ENCODE measurements at regions not wholly inside any gene's neighbourhood (a gene's known extent, or its start where the extent isn't known, plus 50 kb on each side); places are given as distances from the start of the nearest gene placed in this dataset.

DNA sequence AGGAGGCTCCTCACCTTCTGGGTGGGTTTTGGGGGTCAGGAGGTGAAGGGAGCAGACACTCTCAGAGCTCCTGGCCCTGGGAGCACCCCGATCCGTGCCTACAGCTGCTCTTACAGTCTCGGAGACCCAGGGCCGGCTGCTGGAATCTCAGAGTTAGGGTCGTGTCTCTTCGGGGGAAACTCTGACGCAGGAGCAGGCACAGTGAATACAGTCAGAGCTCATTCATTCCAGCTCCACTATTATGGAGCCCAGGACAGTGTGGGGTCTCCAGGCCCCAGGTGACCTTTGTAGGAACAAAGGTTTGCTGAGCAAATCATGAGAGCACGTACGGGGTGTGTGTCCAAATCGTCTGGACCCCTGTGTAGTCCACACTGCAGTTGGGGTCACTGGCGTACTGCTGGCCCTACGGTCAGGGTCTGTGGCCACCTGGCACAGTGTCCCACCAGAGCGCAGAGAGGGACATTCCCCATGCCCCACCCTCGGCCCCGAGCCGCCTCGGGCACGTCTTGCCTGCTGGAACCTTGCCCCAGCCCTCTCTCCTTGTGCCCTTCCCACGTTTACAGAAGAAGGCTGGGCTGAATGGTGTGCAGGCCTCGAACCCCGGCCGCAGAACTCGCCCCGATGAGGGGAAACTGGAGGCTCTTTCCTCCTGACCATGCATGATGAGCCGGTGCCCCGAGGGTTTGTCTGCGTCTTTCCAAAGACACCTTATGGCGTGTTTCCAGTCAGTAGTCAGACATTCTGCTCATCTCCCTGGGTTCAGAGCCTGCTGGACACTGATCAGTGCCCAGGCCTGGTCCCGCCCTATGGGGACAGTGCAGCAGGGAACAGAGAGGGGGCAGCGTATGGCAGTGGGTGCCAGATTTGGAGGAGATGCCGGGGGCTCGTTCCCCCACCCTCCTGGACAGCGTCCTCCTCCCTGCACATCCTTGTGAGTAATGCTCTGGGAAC, 1166.6 kb downstream of the BRD1 start:
- no peaks in the 10 kb centered on the region for H3K4me1 ChIP-seq
- DNase-seq (ENCODE audit: low spot score in 2 of 2), result no peak
- in situ Hi-C loops (cut with MboI; ENCODE audit: low sequenced_read_pairs), result no loop called here
- H3K4me3 ChIP-seq, result no peak overlapping the region
- no peaks in the 10 kb centered on the region; the same call in 1 of the 2 replicates for H3K9me3 ChIP-seq
- no peaks in the 10 kb centered on the region for H3K27me3 ChIP-seq (ENCODE audit: low read depth)
- H3K36me3 ChIP-seq (replicated peaks), result no peaks in the 10 kb centered on the region

DNA sequence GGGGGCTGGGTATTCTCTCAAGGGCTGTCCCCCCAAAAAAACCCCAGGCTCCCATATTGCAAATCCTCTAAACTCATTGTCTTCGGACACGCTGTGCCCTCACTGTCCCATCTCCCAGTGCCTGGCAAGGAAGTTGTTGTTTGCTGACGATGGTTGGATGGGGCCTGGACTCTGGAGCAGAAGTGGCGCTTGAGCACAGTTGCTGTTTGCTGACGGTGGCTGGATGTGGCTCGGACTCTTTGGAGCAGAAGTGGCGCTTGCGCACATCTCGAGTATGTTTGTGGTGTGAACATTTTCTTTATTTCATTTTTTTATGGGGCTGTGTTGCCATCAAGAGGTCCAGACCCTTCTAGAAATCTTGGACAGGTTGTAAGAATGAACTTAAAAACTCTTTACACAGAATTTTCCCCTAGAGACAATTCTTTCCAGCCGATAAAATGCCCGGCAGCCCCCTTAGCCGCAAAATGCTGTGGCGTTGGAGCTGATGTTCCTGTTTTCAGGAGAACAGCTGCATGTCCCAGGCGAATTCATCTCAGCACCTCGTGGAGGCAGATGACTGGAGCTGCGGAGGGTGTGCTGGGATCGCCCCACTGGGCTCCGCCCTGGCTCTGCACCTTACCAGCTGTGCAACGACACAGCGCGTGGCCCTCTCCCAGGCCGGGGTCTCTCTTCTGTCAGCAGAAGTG, 1167.4 kb downstream of the BRD1 start:
- Histone ChIP-seq H3K4me1 (no peaks in the 10 kb centered on the region), H3K4me3 (no peak overlapping the region), H3K9me3 (no peaks in the 10 kb centered on the region; the same call in 1 of the 2 replicates), H3K36me3 (replicated peaks) (no peaks in the 10 kb centered on the region), H3K27me3 (ENCODE audit: low read depth) (no peaks in the 10 kb centered on the region)
- in situ Hi-C loops (cut with MboI; ENCODE audit: low sequenced_read_pairs), result no loop called here
- DNase-seq (ENCODE audit: low spot score in 2 of 2), result no peak

DNA sequence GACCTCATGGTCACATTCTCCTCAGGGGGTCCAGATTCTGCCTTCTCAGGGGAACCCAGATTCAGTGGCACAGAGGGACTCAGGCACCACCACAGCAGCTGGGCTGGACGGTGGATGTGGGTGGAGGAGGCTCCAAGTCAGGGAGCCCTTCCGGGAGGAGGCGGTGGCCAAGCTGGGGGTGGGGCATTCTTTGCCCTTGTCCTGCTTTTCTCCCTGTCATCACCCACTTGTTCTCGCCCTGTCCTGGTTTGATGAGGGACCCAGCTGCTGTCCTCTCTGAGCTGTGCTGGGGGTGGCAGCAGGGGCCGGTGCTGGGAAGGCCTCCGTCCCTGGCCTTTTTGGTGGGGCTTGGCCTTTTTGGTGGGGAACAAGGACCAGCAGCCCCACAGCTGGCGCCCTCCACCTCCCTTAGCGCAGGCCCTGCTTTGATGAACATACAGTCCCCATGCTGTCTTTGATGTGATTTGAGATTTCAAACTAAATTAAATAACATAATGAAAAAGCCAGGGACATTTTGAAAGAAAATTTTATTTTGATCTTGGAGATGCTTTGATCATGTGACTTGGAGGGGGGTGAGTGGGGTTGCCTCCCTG, 1168.2 kb downstream of the BRD1 start:
- Histone ChIP-seq H3K27me3 (ENCODE audit: low read depth) (no peaks in the 10 kb centered on the region), H3K9me3 (no peaks in the 10 kb centered on the region; the same call in 1 of the 2 replicates), H3K4me1 (no peaks in the 10 kb centered on the region), H3K36me3 (replicated peaks) (no peaks in the 10 kb centered on the region), H3K4me3 (no peak overlapping the region)
- in situ Hi-C loops (cut with MboI; ENCODE audit: low sequenced_read_pairs), result no loop called here
- no peak for DNase-seq (ENCODE audit: low spot score in 2 of 2)

DNA sequence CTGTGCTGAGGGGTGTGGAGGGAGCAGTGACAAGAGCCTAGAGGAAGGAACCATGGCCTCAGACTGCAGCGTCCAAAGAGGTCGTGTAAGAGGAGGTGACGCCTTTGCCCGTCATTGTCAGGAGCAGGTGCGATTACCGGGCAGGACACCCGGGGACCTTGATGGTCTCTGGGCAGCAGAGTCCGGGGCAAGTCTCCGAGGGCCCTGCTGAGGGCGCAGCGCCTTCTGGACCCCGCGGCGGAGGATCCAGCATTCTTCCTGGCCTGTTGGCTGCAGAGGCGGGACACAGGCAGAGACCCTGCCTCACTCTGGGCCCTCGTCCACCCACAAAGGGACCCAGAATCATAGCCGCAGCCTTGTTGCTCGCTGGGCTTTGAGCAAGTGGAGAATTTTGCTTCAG, 1168.8 kb downstream of the BRD1 start:
- no peak for DNase-seq (ENCODE audit: low spot score in 2 of 2)
- H3K4me3 ChIP-seq, result no peak overlapping the region
- H3K27me3 ChIP-seq (ENCODE audit: low read depth), result no peaks in the 10 kb centered on the region
- no peaks in the 10 kb centered on the region for H3K36me3 ChIP-seq (replicated peaks)
- no peaks in the 10 kb centered on the region for H3K4me1 ChIP-seq
- in situ Hi-C loops (cut with MboI; ENCODE audit: low sequenced_read_pairs), result no loop called here
- H3K9me3 ChIP-seq, result no peaks in the 10 kb centered on the region

DNA sequence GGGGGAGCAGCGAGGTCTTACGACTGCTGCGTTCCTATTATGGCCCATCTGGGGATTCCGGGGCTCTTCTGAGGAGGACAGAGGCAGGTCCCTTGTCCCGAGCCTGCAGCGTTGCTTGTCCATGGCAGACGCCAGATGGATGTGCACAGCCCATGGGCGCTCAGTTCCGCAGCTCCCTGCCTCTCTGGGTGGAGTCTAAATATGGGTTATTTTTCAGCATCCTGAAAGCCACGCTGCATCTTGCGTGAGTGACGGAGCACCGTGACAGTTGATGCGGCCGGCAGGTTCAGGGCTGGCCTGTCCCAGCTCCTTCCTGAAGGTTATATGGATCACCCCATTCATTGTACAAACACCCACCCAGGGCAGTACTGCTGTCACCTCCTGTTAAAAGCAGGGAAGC, 1169.4 kb downstream of the BRD1 start:
- in situ Hi-C loops (cut with MboI; ENCODE audit: low sequenced_read_pairs), result no loop called here
- Histone ChIP-seq H3K4me1 (no peaks in the 10 kb centered on the region), H3K9me3 (no peaks in the 10 kb centered on the region), H3K4me3 (no peak overlapping the region), H3K27me3 (ENCODE audit: low read depth) (no peaks in the 10 kb centered on the region), H3K36me3 (replicated peaks) (no peaks in the 10 kb centered on the region)
- no peak for DNase-seq (ENCODE audit: low spot score in 2 of 2)

DNA sequence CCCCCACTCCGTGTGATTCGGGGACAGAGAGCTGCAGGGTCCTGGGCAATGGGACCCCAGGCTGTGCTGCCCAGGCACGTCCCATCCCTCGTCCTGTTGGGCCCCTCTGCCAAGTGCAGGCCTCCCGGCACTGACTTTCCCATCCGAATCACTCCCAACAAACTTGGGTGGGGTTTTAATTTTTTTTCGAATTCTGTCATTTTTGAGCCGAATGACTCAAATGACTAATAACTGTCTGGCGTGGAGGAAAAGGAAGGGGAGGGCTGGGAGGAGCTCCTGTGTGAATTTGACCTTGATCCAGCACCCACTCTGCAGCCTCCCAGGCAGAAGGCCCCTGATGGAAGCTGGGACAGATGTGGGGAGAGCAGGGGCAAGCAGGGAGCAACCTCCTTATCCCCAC, 1173.2 kb downstream of the BRD1 start:
- Histone ChIP-seq H3K36me3 (replicated peaks) (no peaks in the 10 kb centered on the region), H3K4me1 (no peaks in the 10 kb centered on the region), H3K9me3 (no peaks in the 10 kb centered on the region), H3K27me3 (ENCODE audit: low read depth) (no peaks in the 10 kb centered on the region), H3K4me3 (no peak overlapping the region)
- in situ Hi-C loops (cut with MboI; ENCODE audit: low sequenced_read_pairs), result no loop called here
- no peak for DNase-seq (ENCODE audit: low spot score in 2 of 2)

DNA sequence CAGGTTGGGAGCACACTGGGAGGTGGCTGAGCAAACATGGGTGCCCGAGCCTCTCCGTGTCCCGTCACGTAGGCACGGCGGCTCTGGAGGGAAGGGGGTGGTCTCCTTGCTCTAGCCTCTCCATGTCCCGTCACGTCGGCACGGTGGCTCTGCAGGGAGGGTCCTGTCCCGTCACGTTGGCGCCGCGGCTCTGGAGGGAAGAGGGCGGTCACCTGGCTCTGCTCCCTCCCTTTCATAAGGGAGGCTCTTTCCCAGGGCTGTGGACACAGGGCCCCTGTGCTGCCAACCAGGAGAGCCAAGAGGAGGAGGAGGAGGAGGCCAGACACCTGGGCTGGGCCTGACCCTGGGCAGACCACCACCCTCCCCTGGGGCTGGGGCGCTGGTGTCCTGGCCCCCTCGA, 1173.7 kb downstream of the BRD1 start:
- in situ Hi-C loops (cut with MboI; ENCODE audit: low sequenced_read_pairs), result no loop called here
- no peak for DNase-seq (ENCODE audit: low spot score in 2 of 2)
- no peaks in the 10 kb centered on the region for H3K36me3 ChIP-seq (replicated peaks)
- H3K27me3 ChIP-seq (ENCODE audit: low read depth), result no peaks in the 10 kb centered on the region
- no peak overlapping the region for H3K4me3 ChIP-seq
- no peaks in the 10 kb centered on the region for H3K4me1 ChIP-seq
- H3K9me3 ChIP-seq, result no peaks in the 10 kb centered on the region

DNA sequence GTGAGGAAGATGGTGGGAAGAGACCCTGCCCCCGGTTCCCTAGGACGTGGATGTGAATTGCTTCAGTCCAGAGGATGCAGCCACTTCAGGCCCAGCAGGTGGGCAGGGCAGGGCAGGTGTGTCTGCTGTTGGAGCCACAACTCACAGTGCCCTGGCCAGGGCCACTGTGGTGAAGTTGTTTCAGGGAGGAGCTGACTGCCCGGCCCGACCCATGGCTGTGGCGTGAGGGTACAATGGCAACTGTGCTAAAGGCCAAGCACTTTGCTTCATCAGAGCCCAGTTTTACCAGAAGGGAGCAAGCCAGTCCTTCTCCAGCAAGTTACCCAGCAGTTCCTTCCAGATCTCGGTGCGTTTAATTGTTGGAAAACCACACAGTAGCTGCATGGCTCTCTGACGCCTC, 1174.4 kb downstream of the BRD1 start:
- DNase-seq (ENCODE audit: low spot score in 2 of 2), result no peak
- no peaks in the 10 kb centered on the region for H3K36me3 ChIP-seq (replicated peaks)
- H3K9me3 ChIP-seq, result no peaks in the 10 kb centered on the region
- H3K27me3 ChIP-seq (ENCODE audit: low read depth), result no peaks in the 10 kb centered on the region
- H3K4me3 ChIP-seq, result no peak overlapping the region
- no peaks in the 10 kb centered on the region for H3K4me1 ChIP-seq
- in situ Hi-C loops (cut with MboI; ENCODE audit: low sequenced_read_pairs), result no loop called here

DNA sequence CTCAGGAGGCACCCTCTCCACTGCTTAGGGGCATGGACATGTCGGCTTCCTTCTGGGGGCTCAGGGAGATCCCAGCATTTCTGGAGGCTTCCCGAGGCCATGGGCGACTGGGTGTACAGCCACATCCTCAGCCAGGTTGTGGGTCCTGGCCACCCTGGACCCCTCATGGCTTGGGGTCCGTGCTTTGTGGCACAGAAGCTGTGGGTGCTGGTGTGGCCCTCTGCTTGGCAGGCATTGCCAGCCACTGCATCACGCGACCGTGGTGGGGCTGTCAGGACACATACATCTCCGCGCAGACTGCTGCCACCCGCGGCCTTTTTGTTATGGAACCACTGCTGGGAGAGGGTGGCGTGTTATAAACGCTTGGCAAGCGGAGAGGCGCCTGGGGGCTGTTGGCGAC, 1174.9 kb downstream of the BRD1 start:
- Histone ChIP-seq H3K4me3 (no peak overlapping the region), H3K27me3 (ENCODE audit: low read depth) (no peaks in the 10 kb centered on the region), H3K4me1 (no peaks in the 10 kb centered on the region), H3K9me3 (no peaks in the 10 kb centered on the region), H3K36me3 (replicated peaks) (no peaks in the 10 kb centered on the region)
- in situ Hi-C loops (cut with MboI; ENCODE audit: low sequenced_read_pairs), result no loop called here
- no peak for DNase-seq (ENCODE audit: low spot score in 2 of 2)

DNA sequence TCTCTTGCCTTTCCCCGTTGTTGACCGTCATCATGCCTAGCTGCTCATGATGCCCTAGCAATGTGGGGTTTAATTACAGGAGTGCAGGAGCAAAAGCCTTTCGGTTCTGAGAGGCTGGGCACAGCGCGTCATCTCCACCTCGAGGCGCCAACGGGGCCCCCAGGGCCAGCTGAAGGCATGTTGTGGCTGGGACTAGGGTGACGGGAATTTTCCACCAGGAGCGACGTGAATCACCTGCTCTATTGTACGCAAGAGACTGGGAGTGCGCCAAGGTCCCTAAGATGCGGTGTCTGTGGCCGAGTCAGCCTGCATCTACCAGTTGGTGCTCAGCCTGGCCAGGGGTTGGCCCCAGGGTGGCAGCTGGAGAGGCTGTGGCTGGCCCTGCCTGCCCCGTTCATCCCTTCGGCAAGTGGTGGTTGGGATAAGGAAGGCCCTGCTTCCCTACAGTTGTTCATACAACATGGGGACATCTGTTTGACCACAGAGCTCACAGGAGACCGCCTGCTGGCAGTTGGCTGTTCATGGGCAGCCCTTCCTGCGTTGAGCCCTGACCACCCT, 1175.6 kb downstream of the BRD1 start:
- H3K27me3 ChIP-seq (ENCODE audit: low read depth), result no peaks in the 10 kb centered on the region
- H3K4me1 ChIP-seq, result no peaks in the 10 kb centered on the region
- in situ Hi-C loops (cut with MboI; ENCODE audit: low sequenced_read_pairs), result no loop called here
- no peaks in the 10 kb centered on the region for H3K9me3 ChIP-seq
- no peak for DNase-seq (ENCODE audit: low spot score in 2 of 2)
- H3K36me3 ChIP-seq (replicated peaks), result no peaks in the 10 kb centered on the region
- H3K4me3 ChIP-seq, result no peak overlapping the region

DNA sequence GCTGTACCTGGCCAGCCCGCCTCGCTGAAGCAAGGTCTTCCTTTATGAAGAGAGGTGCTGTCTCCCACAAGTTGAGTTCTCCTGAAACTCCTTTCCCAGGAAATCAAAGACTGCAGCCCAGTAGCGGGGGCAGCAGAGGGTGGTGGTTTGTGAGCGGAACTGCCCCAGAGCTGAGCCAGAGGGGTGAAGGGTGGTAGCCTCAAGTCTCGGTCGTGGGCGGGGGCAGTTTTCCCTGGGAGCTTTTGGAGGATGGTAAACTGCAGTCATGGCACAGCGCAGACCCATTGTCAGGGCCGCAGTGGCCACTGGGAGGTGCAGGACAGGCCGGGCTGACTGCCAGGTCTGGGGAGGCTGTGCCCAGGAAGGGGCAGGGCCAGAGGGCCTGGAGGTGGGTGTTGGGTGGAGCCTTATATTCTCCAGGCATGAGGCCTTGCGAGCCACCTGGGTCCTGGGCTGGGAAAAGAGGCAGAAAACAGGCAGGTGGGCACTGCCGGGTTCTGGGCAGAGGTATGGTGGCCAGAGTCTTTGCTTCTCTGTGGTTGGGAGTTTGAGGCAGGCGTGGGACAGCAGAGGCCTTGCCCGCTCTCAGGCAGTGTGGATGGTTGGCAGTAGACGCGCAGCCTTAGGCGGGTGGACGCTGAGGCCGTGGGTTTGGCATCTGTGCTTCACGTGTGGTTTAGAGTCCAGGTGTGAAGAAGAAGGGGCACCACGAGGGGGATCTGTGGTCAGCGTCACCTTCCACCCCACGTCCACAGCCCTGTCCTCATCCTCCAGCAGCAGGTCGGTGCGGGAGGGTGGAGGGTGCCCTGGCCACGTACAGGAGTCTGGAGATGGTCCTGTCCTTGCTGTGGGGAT, 1176.4 kb downstream of the BRD1 start:
- Histone ChIP-seq H3K4me3 (no peak overlapping the region), H3K36me3 (replicated peaks) (no peaks in the 10 kb centered on the region), H3K9me3 (no peaks in the 10 kb centered on the region), H3K4me1 (no peaks in the 10 kb centered on the region), H3K27me3 (ENCODE audit: low read depth) (no peaks in the 10 kb centered on the region)
- in situ Hi-C loops (cut with MboI; ENCODE audit: low sequenced_read_pairs), result no loop called here
- DNase-seq (ENCODE audit: low spot score in 2 of 2), result no peak

DNA sequence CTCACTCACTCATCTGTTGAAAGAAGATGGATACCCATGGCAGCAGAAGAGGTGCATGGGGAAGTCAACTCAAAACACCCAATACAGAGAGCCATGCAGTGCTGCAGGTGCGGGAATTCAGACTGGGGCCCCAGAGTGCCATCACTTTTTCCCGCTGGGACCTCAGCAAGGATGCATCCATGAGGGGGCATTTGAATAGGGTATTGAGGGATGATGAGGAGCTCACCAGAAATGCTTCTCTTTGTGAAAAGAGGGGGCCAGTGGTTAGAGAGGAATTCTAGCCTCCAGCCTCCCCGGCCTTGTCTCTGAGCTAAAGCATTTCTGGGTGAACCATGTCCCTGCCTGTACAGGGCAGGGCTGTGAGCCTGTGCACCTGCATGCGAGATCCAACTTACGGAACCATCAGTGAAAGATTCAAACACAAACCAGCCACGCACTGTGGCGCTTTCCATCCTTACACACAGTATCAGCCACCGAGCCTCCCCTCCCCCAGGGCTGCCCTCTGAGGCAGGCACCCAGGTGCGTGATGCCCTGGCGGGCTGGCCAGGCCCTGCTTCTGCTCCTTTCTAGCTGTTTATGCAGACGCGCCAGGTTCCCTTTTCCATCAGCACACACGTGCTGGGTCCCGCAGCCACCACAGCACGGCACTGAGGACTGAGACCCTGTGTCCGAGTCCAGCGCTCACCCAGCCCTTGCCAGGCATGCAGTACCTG, 1177.2 kb downstream of the BRD1 start:
- DNase-seq (ENCODE audit: low spot score in 2 of 2), result no peak
- H3K4me1 ChIP-seq, result no peaks in the 10 kb centered on the region
- no peaks in the 10 kb centered on the region for H3K27me3 ChIP-seq (ENCODE audit: low read depth)
- H3K4me3 ChIP-seq, result no peak overlapping the region
- in situ Hi-C loops (cut with MboI; ENCODE audit: low sequenced_read_pairs), result no loop called here
- no peaks in the 10 kb centered on the region for H3K9me3 ChIP-seq
- no peaks in the 10 kb centered on the region for H3K36me3 ChIP-seq (replicated peaks)

DNA sequence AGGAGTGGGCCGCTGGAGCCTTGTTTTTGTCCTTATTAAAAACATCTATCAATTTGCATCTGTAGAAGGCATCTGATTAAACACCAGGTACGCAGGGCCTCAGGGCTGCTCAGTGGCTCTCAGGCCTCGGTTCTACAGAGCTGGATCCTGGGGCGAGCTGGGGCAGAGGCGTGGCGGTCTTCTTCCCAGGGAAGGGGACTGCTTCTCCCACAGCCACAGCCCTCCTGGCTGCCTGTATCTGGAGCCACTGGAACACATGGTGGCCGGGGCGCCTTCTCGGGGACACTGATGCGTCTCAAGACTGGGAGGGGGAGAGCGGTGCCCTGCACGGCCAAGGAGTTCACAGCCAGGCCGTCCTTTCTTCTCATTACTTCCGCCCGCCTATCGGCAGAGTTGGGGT, 1178.2 kb downstream of the BRD1 start:
- Histone ChIP-seq H3K4me1 (no peaks in the 10 kb centered on the region), H3K27me3 (ENCODE audit: low read depth) (no peaks in the 10 kb centered on the region), H3K9me3 (no peaks in the 10 kb centered on the region), H3K36me3 (replicated peaks) (no peaks in the 10 kb centered on the region), H3K4me3 (no peak overlapping the region)
- DNase-seq (ENCODE audit: low spot score in 2 of 2), result no peak
- in situ Hi-C loops (cut with MboI; ENCODE audit: low sequenced_read_pairs), result no loop called here
